ENCODE measurements at regions not wholly inside any gene's neighbourhood (a gene's known extent, or its start where the extent isn't known, plus 50 kb on each side); places are given as distances from the start of the nearest gene placed in this dataset.

GRCh38 chr16:87249425-87249824, 67.8 kb downstream of the C16orf95 start:
- TF ChIP-seq CTCF (conservative IDR thresholded peaks at IDR 0.05; ENCODE audit: low read depth, low read length) (no peak), EZH2 (IDR thresholded peaks at IDR 0.05; ENCODE audit: borderline replicate concordance, low read depth, low read length, poor library complexity, severe bottlenecking) (no peak)
